Right lobe of liver (tissue), 6 donors: ENCODE measurements at regions not wholly inside any gene's neighbourhood (a gene's known extent, or its start where the extent isn't known, plus 50 kb on each side); places are given as distances from the start of the nearest gene placed in this dataset.

Experiments used
- ATAC-seq, 4 donors: fragments of 200-7000 bp; cut with Tn5 transposase; one replicate each; pipeline ENCODE4 v1.9.1; 2020; ENCODE audit warnings: mild to moderate bottlenecking in 4 of 4, moderate library complexity in 4 of 4
- DNase-seq, 3 donors: peaks; one replicate each; pipeline ENCODE4 v3.0.0-alpha.2; 2020
- H3K27ac ChIP-seq, 3 donors: fragments of 200-600 bp; one replicate each; pipeline ENCODE4 v1.8.0; 2022
- H3K27me3 ChIP-seq, 2 donors: fragments of 200-600 bp; one replicate each; pipeline ENCODE4 v1.8.0; 2022
- H3K36me3 ChIP-seq, 4 donors: fragments of 200-600 bp; sonication (generic) in 1 of 4; one replicate each; pipeline versions ENCODE4 v1.5.1 to v1.8.0; 2017 to 2022; ENCODE audit warnings: control low read depth in 1 of 4
- H3K4me1 ChIP-seq, 4 donors: fragments of 200-600 bp; sonication (generic) in 1 of 4; one replicate each; pipeline versions ENCODE4 v1.5.1 to v1.8.0; 2017 to 2022; ENCODE audit warnings: control low read depth in 1 of 4
- H3K4me3 ChIP-seq, 3 donors: fragments of 200-600 bp; one replicate each; pipeline ENCODE4 v1.8.0; 2022
- H3K9me3 ChIP-seq, 4 donors: fragments of 200-600 bp; sonication (generic) in 1 of 4; one replicate each; pipeline versions ENCODE4 v1.5.1 to v1.8.0; 2017 to 2022; ENCODE audit warnings: control low read depth in 1 of 4
- CTCF ChIP-seq, 4 donors: fragments of 200-600 bp in 3 of 4; fragments of 450-650 bp in 1 of 4; IDR thresholded peaks; one replicate each; pipeline versions ENCODE4 v1.5.1 to v1.8.0; 2016 to 2022; ENCODE audit warnings: antibody characterized with exemption in 4 of 4, mild to moderate bottlenecking in 2 of 4
- POLR2A ChIP-seq: fragments of 450-650 bp; IDR thresholded peaks from one replicate; pipeline ENCODE4 v1.6.1; 2017; ENCODE audit warnings: antibody characterized with exemption, mild to moderate bottlenecking
- WGBS: methylation state at CpG from one replicate; pipeline ENCODE4 v1.1.6; 2018; ENCODE audit warnings: low coverage, low lambda C conversion rate; ENCODE audit not compliant: insufficient coverage; ENCODE audit errors: missing lambda C conversion rate; 5-methylcytosine and 5-hydroxymethylcytosine counted together
- intact Hi-C, 2 donors: fragments of 100-400 bp; cut with DNase I; formaldehyde crosslinking; loops; one replicate each; pipeline versions ENCODE4 v1.11.2 to v1.14.1; 2022
- donor health status: DM: no; HTN: yes; CAD: no.
- donor health status: DM: no; HTN: no; CAD: no.
- donor health status: DM: no; HTN: no; CAD: no.
- donor health status: DM: no; HTN: yes; CAD: no.
- donor health status: DM: no; HTN: yes; CAD: no.

GRCh38 chr11:128200467-128200866, 386.9 kb downstream of the ETS1 start:
- H3K4me3 ChIP-seq, result no peak overlapping the region
- no peaks in the 10 kb centered on the region for H3K27me3 ChIP-seq
- 42% methylated on average over 2 of the region's 4 CpGs for WGBS
- TF ChIP-seq CTCF (IDR thresholded peaks at IDR 0.05), result no peak
- TF ChIP-seq POLR2A, result no peak
- intact Hi-C loops, result no loop called here
- ATAC-seq (no peak), DNase-seq (no peak)
- no peaks in the 10 kb centered on the region for H3K36me3 ChIP-seq
- H3K27ac ChIP-seq, result no peak overlapping the region
- H3K9me3 ChIP-seq, result no peaks in the 10 kb centered on the region
- no peaks in the 10 kb centered on the region for H3K4me1 ChIP-seq

GRCh38 chr11:128198216-128198772, 389.1 kb downstream of the ETS1 start:
- ATAC-seq (no peak), DNase-seq (no peak)
- Histone ChIP-seq H3K27ac (no peak overlapping the region), H3K36me3 (no peaks in the 10 kb centered on the region), H3K27me3 (no peaks in the 10 kb centered on the region), H3K9me3 (no peaks in the 10 kb centered on the region), H3K4me1 (peaks cover 0 to 3% (median 0%) of the 10 kb centered on the region in 4 donors), H3K4me3 (no peak overlapping the region)
- TF ChIP-seq CTCF (IDR thresholded peaks at IDR 0.05), result no peak
- TF ChIP-seq POLR2A, result no peak
- 87% methylated on average over 2 of the region's 2 CpGs for WGBS
- intact Hi-C loops, result no loop called here

- Histone ChIP-seq H3K4me1 (peaks cover 0 to 3% (median 0%) of the 10 kb centered on the region in 4 donors), H3K27ac (no peak overlapping the region), H3K27me3 (no peaks in the 10 kb centered on the region), H3K36me3 (no peaks in the 10 kb centered on the region), H3K9me3 (no peaks in the 10 kb centered on the region), H3K4me3 (no peak overlapping the region)
- intact Hi-C loops, result no loop called here
- TF ChIP-seq CTCF (IDR thresholded peaks at IDR 0.05) (no peak), POLR2A (no peak)
- no peak for DNase-seq
- no peak for ATAC-seq
Measured at GRCh38 chr11:128196235-128196634, 391.1 kb downstream of the ETS1 start.

GRCh38 chr11:128195756-128196155, 391.6 kb downstream of the ETS1 start:
- TF ChIP-seq CTCF (IDR thresholded peaks at IDR 0.05) (no peak), POLR2A (no peak)
- H3K27ac ChIP-seq, result no peak overlapping the region
- no peaks in the 10 kb centered on the region for H3K9me3 ChIP-seq
- intact Hi-C loops, result no loop called here
- DNase-seq, result no peak
- H3K4me1 ChIP-seq, result peaks cover 0 to 3% (median 0%) of the 10 kb centered on the region in 4 donors
- ATAC-seq, result no peak
- 40% methylated on average over 1 of the region's 1 CpG for WGBS
- H3K36me3 ChIP-seq, result no peaks in the 10 kb centered on the region
- H3K4me3 ChIP-seq, result no peak overlapping the region
- no peaks in the 10 kb centered on the region for H3K27me3 ChIP-seq
